ENCODE measurements at regions not wholly inside any gene's neighbourhood (a gene's known extent, or its start where the extent isn't known, plus 50 kb on each side); places are given as distances from the start of the nearest gene placed in this dataset.

- H3K27ac ChIP-seq (ENCODE audit: low read depth, low read length) = no peak overlapping the region
- H3K27me3 ChIP-seq (ENCODE audit: insufficient read depth, low read length) = no peaks in the 10 kb centered on the region
- TF ChIP-seq TCF7L2 (IDR thresholded peaks at IDR 0.05; ENCODE audit: borderline replicate concordance, extremely low read depth, insufficient read depth, insufficient read length) = no peak
- no peak for TF ChIP-seq RAD21 (IDR thresholded peaks at IDR 0.05; ENCODE audit: low read depth)
- no peak for TF ChIP-seq MAX (IDR thresholded peaks at IDR 0.05)
- no peak for TF ChIP-seq SP1 (IDR thresholded peaks at IDR 0.05; ENCODE audit: low read depth)
- POLR2A ChIA-PET = no interaction called here
- H3K36me3 ChIP-seq (ENCODE audit: control insufficient read depth in 1 of 2, insufficient read depth in 2 of 2, low read length in 2 of 2) = no peaks in the 10 kb centered on the region
- BruUV-seq (replicated peaks) = no TSS peak
- intact Hi-C loops (cut with micrococcal nuclease) = no loop called here
- no peak overlapping the region for H3K9ac ChIP-seq (ENCODE audit: low read length)
- no peaks in the 10 kb centered on the region for H3K9me2 ChIP-seq (ENCODE audit: insufficient read depth)
- H2AFZ ChIP-seq (ENCODE audit: low read depth, low read length, poor library complexity, severe bottlenecking) = no peak overlapping the region
- DNase-seq (ENCODE audit: low read depth, low spot score) (no peak), ATAC-seq (no peak)
- no peaks in the 10 kb centered on the region for H3K9me3 ChIP-seq (ENCODE audit: control insufficient read depth in 1 of 2, insufficient read depth in 1 of 2, low read depth in 1 of 2, low read length in 2 of 2)
- CTCF ChIA-PET = no interaction called here
- no peaks in the 10 kb centered on the region for H3K4me1 ChIP-seq (ENCODE audit: control insufficient read depth in 1 of 2, insufficient read depth in 2 of 2, low read length in 2 of 2)
- no peaks in the 10 kb centered on the region for H3K79me2 ChIP-seq (ENCODE audit: insufficient read depth, low read length)
- no peaks in the 10 kb centered on the region for H4K20me1 ChIP-seq (ENCODE audit: insufficient read depth)
- no peak overlapping the region for H3K4me3 ChIP-seq (replicated peaks in 1 of 2; ENCODE audit: low read depth in 1 of 2, low read length in 2 of 2)
- RAD21 ChIA-PET (ENCODE audit: low non-redundant PET in 1 of 2, low total read pairs in 2 of 2, uncharacterized antibody in 2 of 2, unreplicated experiment in 2 of 2) = no interaction called here
- no peak overlapping the region for H3K4me2 ChIP-seq (ENCODE audit: low read length)
Measured at GRCh38 chr13:73904625-73905024, 229.6 kb downstream of the KLF12 start.

- no peaks in the 10 kb centered on the region for H3K36me3 ChIP-seq (ENCODE audit: control insufficient read depth in 1 of 2, insufficient read depth in 2 of 2, low read length in 2 of 2)
- no peaks in the 10 kb centered on the region for H3K79me2 ChIP-seq (ENCODE audit: insufficient read depth, low read length)
- H3K9ac ChIP-seq (ENCODE audit: low read length) = no peak overlapping the region
- DNase-seq (ENCODE audit: low read depth, low spot score) = no peak
- no peak overlapping the region for H2AFZ ChIP-seq (ENCODE audit: low read depth, low read length, poor library complexity, severe bottlenecking)
- H3K4me3 ChIP-seq (replicated peaks in 1 of 2; ENCODE audit: low read depth in 1 of 2, low read length in 2 of 2) = no peak overlapping the region
- no peak overlapping the region for H3K27ac ChIP-seq (ENCODE audit: low read depth, low read length)
- no peaks in the 10 kb centered on the region for H4K20me1 ChIP-seq (ENCODE audit: insufficient read depth)
- no peaks in the 10 kb centered on the region for H3K27me3 ChIP-seq (ENCODE audit: insufficient read depth, low read length)
- no peak for ATAC-seq
- no peaks in the 10 kb centered on the region for H3K9me3 ChIP-seq (ENCODE audit: control insufficient read depth in 1 of 2, insufficient read depth in 1 of 2, low read depth in 1 of 2, low read length in 2 of 2)
- TF ChIP-seq SIN3A (IDR thresholded peaks at IDR 0.05; ENCODE audit: low read depth) (no peak), ATF3 (IDR thresholded peaks at IDR 0.05) (no peak), FOSL1 (IDR thresholded peaks at IDR 0.05; ENCODE audit: low read depth) (no peak), CTCF (IDR thresholded peaks at IDR 0.05 in 2 of 3, conservative IDR thresholded peaks at IDR 0.05 in 1 of 3; ENCODE audit: borderline replicate concordance in 1 of 3, insufficient read depth in 1 of 3, low read depth in 2 of 3, low read length in 2 of 3) (no peak), POLR2AphosphoS5 (IDR thresholded peaks at IDR 0.05; ENCODE audit: low read depth, low read length) (no peak)
- POLR2A ChIA-PET = no interaction called here
- intact Hi-C loops (cut with micrococcal nuclease) = no loop called here
- RAD21 ChIA-PET (ENCODE audit: low non-redundant PET in 1 of 2, low total read pairs in 2 of 2, uncharacterized antibody in 2 of 2, unreplicated experiment in 2 of 2) = interaction anchor here in 1 of 2 experiments (0.6 kb wide), 1 partner anchor 1094 kb away, joined by 3 read pairs; no protein-coding TSS in a partner anchor
- no peak overlapping the region for H3K4me2 ChIP-seq (ENCODE audit: low read length)
- no peaks in the 10 kb centered on the region for H3K9me2 ChIP-seq (ENCODE audit: insufficient read depth)
- BruUV-seq (replicated peaks) = no TSS peak
- H3K4me1 ChIP-seq (ENCODE audit: control insufficient read depth in 1 of 2, insufficient read depth in 2 of 2, low read length in 2 of 2) = no peaks in the 10 kb centered on the region
- CTCF ChIA-PET = no interaction called here
Measured at GRCh38 chr13:73903561-73903960, 230.6 kb downstream of the KLF12 start.

Measured in HCT116 (cell line).